ENCODE measurements at regions not wholly inside any gene's neighbourhood (a gene's known extent, or its start where the extent isn't known, plus 50 kb on each side); places are given as distances from the start of the nearest gene placed in this dataset.

GRCh38 chr18:53952700-53953099 lies 271.8 kb downstream of the MBD2 start:
- Histone ChIP-seq H3K27ac (ENCODE audit: low read length) (no peak overlapping the region), H3K9me3 (ENCODE audit: control insufficient read depth, low read length) (no peaks in the 10 kb centered on the region), H3K4me1 (ENCODE audit: control insufficient read depth, insufficient read depth, low read length) (no peaks in the 10 kb centered on the region), H3K4me3 (ENCODE audit: low read length) (no peak overlapping the region), H3K27me3 (ENCODE audit: control insufficient read depth, insufficient read depth) (no peaks in the 10 kb centered on the region)
- 91% methylated on average over 3 of the region's 3 CpGs for WGBS
- intact Hi-C loops (cut with DNase I) = no loop called here
- no peak for ATAC-seq
- no peak for DNase-seq

- Histone ChIP-seq H3K27me3 (ENCODE audit: control insufficient read depth, insufficient read depth) (no peaks in the 10 kb centered on the region), H3K4me3 (ENCODE audit: low read length) (no peak overlapping the region), H3K4me1 (ENCODE audit: control insufficient read depth, insufficient read depth, low read length) (no peaks in the 10 kb centered on the region), H3K27ac (ENCODE audit: low read length) (no peak overlapping the region), H3K9me3 (ENCODE audit: control insufficient read depth, low read length) (no peaks in the 10 kb centered on the region)
- no peak for ATAC-seq
- no peak for DNase-seq
- 79% methylated on average over 1 of the region's 1 CpG for WGBS
- intact Hi-C loops (cut with DNase I) = no loop called here
Measured at GRCh38 chr18:53950545-53950944, 273.9 kb downstream of the MBD2 start.

GRCh38 chr18:53948991-53949390 lies 275.5 kb downstream of the MBD2 start:
- no peak for DNase-seq
- Histone ChIP-seq H3K27me3 (ENCODE audit: control insufficient read depth, insufficient read depth) (no peaks in the 10 kb centered on the region), H3K27ac (ENCODE audit: low read length) (no peak overlapping the region), H3K4me1 (ENCODE audit: control insufficient read depth, insufficient read depth, low read length) (no peaks in the 10 kb centered on the region), H3K4me3 (ENCODE audit: low read length) (no peak overlapping the region), H3K9me3 (ENCODE audit: control insufficient read depth, low read length) (no peaks in the 10 kb centered on the region)
- no peak for ATAC-seq
- intact Hi-C loops (cut with DNase I) = no loop called here

- no peaks in the 10 kb centered on the region for H3K9me3 ChIP-seq (ENCODE audit: control insufficient read depth, low read length)
- 80% methylated on average over 5 of the region's 5 CpGs for WGBS
- intact Hi-C loops (cut with DNase I) = no loop called here
- H3K4me1 ChIP-seq (ENCODE audit: control insufficient read depth, insufficient read depth, low read length) = no peaks in the 10 kb centered on the region
- no peak overlapping the region for H3K4me3 ChIP-seq (ENCODE audit: low read length)
- ATAC-seq (no peak), DNase-seq (no peak)
- no peak overlapping the region for H3K27ac ChIP-seq (ENCODE audit: low read length)
- no peaks in the 10 kb centered on the region for H3K27me3 ChIP-seq (ENCODE audit: control insufficient read depth, insufficient read depth)
Measured at GRCh38 chr18:53947092-53947640, 277.3 kb downstream of the MBD2 start.

- 36% methylated on average over 1 of the region's 1 CpG for WGBS
- H3K9me3 ChIP-seq (ENCODE audit: control insufficient read depth, low read length) = no peaks in the 10 kb centered on the region
- ATAC-seq (no peak), DNase-seq (no peak)
- H3K4me3 ChIP-seq (ENCODE audit: low read length) = no peak overlapping the region
- H3K27me3 ChIP-seq (ENCODE audit: control insufficient read depth, insufficient read depth) = no peaks in the 10 kb centered on the region
- no peak overlapping the region for H3K27ac ChIP-seq (ENCODE audit: low read length)
- intact Hi-C loops (cut with DNase I) = no loop called here
- no peaks in the 10 kb centered on the region for H3K4me1 ChIP-seq (ENCODE audit: control insufficient read depth, insufficient read depth, low read length)
Measured at GRCh38 chr18:53946594-53946993, 277.9 kb downstream of the MBD2 start.

- intact Hi-C loops (cut with DNase I) = no loop called here
Measured at GRCh38 chr18:53944721-53945120, 279.7 kb downstream of the MBD2 start.

GRCh38 chr18:53943326-53943860 lies 281.1 kb downstream of the MBD2 start:
- ATAC-seq (no peak), DNase-seq (no peak)
- H3K27ac ChIP-seq (ENCODE audit: low read length) = no peak overlapping the region
- no peaks in the 10 kb centered on the region for H3K27me3 ChIP-seq (ENCODE audit: control insufficient read depth, insufficient read depth)
- no peaks in the 10 kb centered on the region for H3K9me3 ChIP-seq (ENCODE audit: control insufficient read depth, low read length)
- no peak overlapping the region for H3K4me3 ChIP-seq (ENCODE audit: low read length)
- intact Hi-C loops (cut with DNase I) = no loop called here
- H3K4me1 ChIP-seq (ENCODE audit: control insufficient read depth, insufficient read depth, low read length) = no peaks in the 10 kb centered on the region
- 92% methylated on average over 1 of the region's 1 CpG for WGBS

More at GRCh38 chr18:53944721-53945120, 279.7 kb downstream of the MBD2 start:
- Histone ChIP-seq H3K4me1 (ENCODE audit: control insufficient read depth, insufficient read depth, low read length) (no peaks in the 10 kb centered on the region), H3K27me3 (ENCODE audit: control insufficient read depth, insufficient read depth) (no peaks in the 10 kb centered on the region), H3K27ac (ENCODE audit: low read length) (no peak overlapping the region), H3K9me3 (ENCODE audit: control insufficient read depth, low read length) (no peaks in the 10 kb centered on the region), H3K4me3 (ENCODE audit: low read length) (no peak overlapping the region)
- DNase-seq (no peak), ATAC-seq (no peak)
- 88% methylated on average over 4 of the region's 4 CpGs for WGBS

- no peaks in the 10 kb centered on the region for H3K9me3 ChIP-seq (ENCODE audit: control insufficient read depth, low read length)
- H3K27me3 ChIP-seq (ENCODE audit: control insufficient read depth, insufficient read depth) = no peaks in the 10 kb centered on the region
- no peak for DNase-seq
- intact Hi-C loops (cut with DNase I) = no loop called here
- H3K4me1 ChIP-seq (ENCODE audit: control insufficient read depth, insufficient read depth, low read length) = no peaks in the 10 kb centered on the region
- no peak overlapping the region for H3K27ac ChIP-seq (ENCODE audit: low read length)
- peak in 1 of 2 donors; percentile 32 for ATAC-seq
- no peak overlapping the region for H3K4me3 ChIP-seq (ENCODE audit: low read length)
Measured at GRCh38 chr18:53941601-53942338, 282.7 kb downstream of the MBD2 start.

- no peaks in the 10 kb centered on the region for H3K9me3 ChIP-seq (ENCODE audit: control insufficient read depth, low read length)
- no peak for ATAC-seq
- WGBS = 53% methylated on average over 3 of the region's 3 CpGs
- no peak overlapping the region for H3K4me3 ChIP-seq (ENCODE audit: low read length)
- intact Hi-C loops (cut with DNase I) = no loop called here
- no peaks in the 10 kb centered on the region for H3K27me3 ChIP-seq (ENCODE audit: control insufficient read depth, insufficient read depth)
- no peak for DNase-seq
- no peak overlapping the region for H3K27ac ChIP-seq (ENCODE audit: low read length)
- H3K4me1 ChIP-seq (ENCODE audit: control insufficient read depth, insufficient read depth, low read length) = no peaks in the 10 kb centered on the region
Measured at GRCh38 chr18:53937037-53937436, 287.4 kb downstream of the MBD2 start.

- WGBS = 25% methylated on average over 2 of the region's 2 CpGs
- DNase-seq = no peak
- Histone ChIP-seq H3K4me1 (ENCODE audit: control insufficient read depth, insufficient read depth, low read length) (no peaks in the 10 kb centered on the region), H3K4me3 (ENCODE audit: low read length) (no peak overlapping the region), H3K9me3 (ENCODE audit: control insufficient read depth, low read length) (no peaks in the 10 kb centered on the region), H3K27ac (ENCODE audit: low read length) (no peak overlapping the region), H3K27me3 (ENCODE audit: control insufficient read depth, insufficient read depth) (no peaks in the 10 kb centered on the region)
- intact Hi-C loops (cut with DNase I) = no loop called here
- no peak for ATAC-seq
Measured at GRCh38 chr18:53935803-53936202, 288.7 kb downstream of the MBD2 start.

- DNase-seq (no peak), ATAC-seq (no peak)
- no peak overlapping the region for H3K4me3 ChIP-seq (ENCODE audit: low read length)
- H3K27me3 ChIP-seq (ENCODE audit: control insufficient read depth, insufficient read depth) = no peaks in the 10 kb centered on the region
- H3K9me3 ChIP-seq (ENCODE audit: control insufficient read depth, low read length) = no peaks in the 10 kb centered on the region
- H3K4me1 ChIP-seq (ENCODE audit: control insufficient read depth, insufficient read depth, low read length) = no peaks in the 10 kb centered on the region
- no peak overlapping the region for H3K27ac ChIP-seq (ENCODE audit: low read length)
- intact Hi-C loops (cut with DNase I) = no loop called here
- WGBS = 63% methylated on average over 2 of the region's 2 CpGs
Measured at GRCh38 chr18:53935399-53935798, 289.1 kb downstream of the MBD2 start.

Measured in right cardiac atrium (tissue), 5 donors.